ENCODE measurements at regions not wholly inside any gene's neighbourhood (a gene's known extent, or its start where the extent isn't known, plus 50 kb on each side); places are given as distances from the start of the nearest gene placed in this dataset.

- no peak for DNase-seq
Measured at GRCh38 chr1:29458737-29459619, 222.7 kb downstream of the PTPRU start.

DNA sequence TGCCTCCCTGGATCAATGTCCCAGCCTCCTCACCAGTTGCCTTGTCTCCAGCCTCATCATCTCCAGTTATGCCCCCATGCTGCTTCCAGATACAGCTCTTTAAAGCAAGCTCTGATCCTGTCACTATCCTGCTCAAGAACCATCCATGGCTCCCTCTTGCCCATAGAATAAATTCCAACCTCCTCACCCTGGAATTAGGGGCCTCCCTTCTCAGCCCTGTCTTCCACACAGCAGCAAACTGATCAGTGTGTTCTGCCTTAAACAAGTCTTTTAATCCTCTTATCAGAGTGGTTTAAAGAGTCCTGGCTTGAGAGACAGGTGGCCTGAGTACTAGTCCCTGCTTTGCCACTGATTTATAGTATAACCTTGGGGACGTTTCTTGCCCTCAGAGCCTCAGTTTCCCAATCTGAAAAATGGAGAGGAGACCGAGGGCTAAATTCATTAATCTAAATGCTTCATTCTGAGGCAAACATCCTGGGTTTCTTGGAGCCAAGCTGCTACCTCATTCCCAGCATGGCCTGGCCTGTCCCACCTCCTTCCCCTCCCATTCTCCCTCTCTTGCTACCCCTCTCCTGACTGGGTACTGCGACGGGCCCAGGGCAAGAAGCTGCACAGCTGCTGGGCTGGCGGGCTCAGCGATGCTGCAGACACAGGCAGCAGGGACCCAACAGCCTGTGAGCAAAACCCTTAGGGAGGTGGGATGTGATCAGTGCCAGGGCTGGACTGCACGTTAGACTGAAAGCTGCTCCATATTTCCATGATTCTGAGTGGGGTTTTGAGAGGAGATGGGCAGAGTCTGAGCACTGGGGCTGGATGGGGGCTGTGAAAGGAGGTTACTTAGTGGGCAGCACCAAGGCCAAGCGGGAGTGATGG, 221.4 kb downstream of the PTPRU start:
- no peak for DNase-seq

DNA sequence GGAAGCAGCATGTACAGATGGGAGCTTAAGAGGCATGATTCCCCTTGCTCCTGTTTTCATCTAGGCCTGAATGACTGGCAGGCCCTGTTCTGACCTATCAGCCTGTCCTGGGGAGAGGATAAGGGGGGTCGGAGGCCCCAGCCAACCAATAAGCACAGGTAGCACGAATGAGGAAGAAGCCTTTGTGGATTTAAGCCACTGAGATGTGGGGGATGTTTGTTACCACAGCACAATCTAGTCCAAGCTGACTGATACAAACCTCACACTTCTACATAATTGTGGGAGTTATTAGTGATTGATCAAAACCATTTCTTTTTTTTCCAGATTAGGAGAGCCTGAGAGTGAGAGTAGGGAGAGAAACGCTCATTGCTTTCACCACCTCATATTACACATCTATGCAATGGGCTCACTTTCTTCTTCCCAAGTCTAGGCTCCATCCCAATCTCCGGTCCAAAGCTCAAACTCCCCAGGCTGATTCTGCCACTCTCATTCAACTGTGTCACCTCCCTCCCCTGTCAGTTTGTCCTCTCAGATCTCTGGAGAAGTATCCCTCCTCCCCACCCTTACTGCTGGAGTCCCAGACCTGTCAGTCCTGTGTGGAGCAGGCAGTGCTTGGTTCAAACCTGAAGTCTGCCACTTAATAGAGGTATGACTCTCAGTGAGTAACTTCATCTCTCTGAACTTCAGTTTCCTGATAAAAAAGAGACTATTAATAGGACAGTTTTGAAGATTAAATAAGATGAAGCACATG, 220.5 kb downstream of the PTPRU start:
- no peak for DNase-seq

- DNase-seq, result no peak
Measured at GRCh38 chr1:29455781-29456180, 219.5 kb downstream of the PTPRU start.

GRCh38 chr1:29454616-29455380, 218.5 kb downstream of the PTPRU start:
- no peak for DNase-seq

DNA sequence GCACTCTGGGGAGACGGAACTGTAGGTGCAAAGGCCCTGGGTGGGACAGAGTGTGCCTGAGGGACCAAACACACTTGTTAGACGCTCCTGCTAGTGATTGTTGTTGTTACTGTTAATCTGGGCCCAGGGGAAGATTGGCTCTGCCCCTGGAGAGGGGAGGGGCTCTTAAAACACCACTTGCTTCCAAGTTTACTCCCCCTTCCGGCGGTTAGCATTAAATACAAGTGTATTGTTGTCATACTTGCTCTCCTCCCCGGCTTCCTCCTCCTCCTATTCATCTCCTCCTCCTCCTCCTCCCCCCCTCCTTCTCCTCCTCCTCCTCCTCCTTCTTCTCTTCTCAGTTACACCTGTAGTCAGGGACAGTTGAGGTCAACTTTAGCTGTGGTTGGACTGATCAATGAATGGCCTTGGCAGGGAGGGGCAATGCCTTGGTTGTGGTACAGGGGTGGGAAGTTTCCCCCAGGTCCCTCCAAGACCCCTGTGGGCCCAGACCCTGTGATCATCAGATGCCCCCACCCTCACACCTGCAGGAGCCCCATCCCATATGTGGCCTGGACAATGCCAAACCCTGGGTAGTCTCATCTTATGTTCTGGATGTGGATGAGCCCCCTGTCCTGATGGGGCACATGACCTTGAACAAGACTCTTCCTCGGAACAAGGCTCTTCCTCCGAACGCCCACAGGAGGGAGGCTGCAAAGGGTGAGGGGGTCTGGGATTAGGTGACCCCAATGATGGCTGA, 217.3 kb downstream of the PTPRU start:
- DNase-seq, result peak; percentile 82

- no peak for DNase-seq
Measured at GRCh38 chr1:29452463-29453230, 216.3 kb downstream of the PTPRU start.

GRCh38 chr1:29451368-29451892, 215.1 kb downstream of the PTPRU start:
- DNase-seq, result no peak

GRCh38 chr1:29450591-29450990, 214.3 kb downstream of the PTPRU start:
- no peak for DNase-seq

DNA sequence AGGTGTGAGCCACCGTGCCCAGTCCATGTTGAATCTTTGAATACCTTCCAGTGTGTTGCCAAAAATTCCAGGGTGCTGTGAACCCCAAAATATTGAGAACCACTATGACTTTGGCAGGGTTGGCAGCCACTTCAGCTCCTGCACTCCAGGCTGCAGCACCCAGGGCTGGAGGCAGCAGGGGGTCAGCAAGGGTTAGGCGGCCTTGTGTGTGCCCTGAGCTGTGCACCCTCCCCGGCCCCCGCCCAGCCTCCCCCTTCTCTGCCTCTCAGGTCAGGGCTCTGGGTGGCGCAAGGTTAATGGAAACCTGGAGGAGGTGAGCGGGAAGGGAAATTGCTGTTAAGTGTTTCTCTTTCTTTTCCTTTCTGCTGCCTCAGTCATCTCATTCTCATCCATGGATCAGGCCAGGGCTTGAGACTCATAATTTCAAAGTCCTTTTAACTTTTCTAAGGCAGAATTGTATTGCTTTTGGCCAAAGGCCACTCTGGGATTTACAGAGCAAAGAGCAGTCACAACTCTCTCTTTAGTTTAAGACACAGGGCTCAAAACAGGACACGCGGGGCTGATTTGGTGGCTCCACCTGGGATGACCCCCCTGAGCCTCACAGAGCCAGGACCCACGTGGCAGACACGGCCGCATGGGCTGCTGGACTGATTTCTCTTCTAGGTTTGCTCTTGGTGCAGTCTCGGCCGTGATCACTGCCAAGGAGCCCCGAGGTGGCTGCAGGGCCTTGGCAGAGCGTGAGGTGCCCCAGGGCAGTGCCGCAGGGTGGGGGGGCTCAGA, 212.3 kb downstream of the PTPRU start:
- DNase-seq, result no peak

DNA sequence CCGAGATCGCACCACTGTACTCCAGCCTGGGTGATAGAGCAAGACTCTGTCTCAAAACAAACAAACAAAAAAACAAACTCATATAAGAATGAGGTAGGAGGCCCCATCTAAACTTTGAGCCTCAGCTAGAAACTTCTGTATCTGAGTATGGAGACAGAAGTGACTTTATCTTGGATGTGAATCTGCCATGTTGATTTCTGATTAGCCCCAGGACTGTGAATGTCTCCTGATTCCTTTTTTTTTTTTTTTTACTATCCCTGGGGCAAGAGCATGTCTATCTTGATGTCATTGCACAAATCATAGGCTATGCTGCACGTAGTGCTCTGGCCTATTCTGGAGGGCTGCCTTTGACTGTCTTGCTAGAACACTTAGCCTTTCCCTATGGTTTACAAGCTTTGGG, 211.0 kb downstream of the PTPRU start:
- no peak for DNase-seq

- peak; percentile 53 for DNase-seq
Measured at GRCh38 chr1:29444782-29445729, 208.7 kb downstream of the PTPRU start.

DNA sequence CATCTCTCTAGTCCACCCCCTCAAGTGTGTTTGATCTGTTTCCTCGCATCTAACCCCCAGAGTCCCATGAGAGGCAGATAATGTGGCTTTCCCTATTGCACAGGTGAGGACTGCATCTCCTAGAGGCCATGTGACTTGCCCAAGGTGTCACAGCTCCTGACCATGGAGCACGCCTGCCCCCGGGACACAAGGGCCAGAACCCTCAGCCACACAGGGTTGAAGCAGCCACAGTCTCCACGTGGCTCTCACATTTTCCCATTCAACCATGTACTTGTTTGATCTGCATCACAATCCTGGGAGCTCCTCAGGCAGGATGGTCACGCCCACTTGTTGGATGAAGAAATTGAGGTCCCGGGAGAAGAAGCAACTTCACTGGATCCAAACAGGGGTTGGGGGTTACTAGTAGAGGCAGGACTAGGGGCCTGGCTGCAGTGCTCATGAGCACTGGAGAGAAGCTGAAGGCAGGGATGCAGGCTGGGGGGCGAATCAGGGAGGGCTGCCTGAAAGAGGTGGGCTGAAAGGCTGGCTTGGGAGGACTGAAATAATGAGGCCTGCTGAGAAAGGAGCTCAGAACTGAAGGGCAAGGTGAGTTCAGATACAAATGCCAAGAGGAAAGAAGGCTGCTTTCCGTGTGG, 207.9 kb downstream of the PTPRU start:
- peak; percentile 38 for DNase-seq

GRCh38 chr1:29441916-29442668, 205.8 kb downstream of the PTPRU start:
- peak; percentile 38 for DNase-seq

DNA sequence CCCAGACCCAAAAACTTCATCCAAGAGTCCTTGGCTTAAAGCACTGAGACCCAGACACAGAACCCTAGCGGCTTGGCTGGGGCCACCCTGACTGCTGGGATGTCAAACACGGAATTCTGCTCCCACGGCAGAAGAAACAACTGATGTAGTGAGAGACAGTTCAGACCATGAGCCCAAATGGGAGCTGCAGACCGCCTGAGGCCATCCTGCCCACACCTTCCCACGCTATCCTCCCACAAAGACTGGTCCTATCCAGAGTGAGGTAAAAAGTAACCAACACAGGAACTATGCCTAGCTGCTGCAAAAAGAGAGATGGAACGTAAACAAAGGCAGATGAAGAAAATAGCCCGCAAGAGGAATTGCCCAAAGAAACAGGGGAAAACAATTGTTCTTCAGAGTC, 203.3 kb downstream of the PTPRU start:
- DNase-seq, result peak; percentile 52

DNA sequence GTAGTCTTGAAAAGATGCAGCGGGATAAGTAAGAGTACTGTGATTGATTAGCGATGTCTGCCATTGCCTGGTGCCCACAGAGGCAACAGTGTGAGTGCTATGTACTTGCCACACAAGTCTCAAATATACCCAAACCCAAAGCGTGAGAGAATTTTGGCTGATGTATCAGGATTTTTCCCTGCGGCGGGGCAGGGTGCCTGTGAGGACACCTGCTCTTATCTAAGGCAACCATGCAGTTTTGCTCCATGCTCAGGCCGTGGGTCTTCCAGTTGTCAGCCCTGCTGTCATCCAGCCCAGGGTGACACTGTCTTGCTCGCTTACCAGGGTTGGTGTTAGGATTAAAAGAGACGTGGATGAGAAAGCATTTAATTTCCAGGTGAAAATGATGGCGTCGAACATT, 202.7 kb downstream of the PTPRU start:
- peak; percentile 20 for DNase-seq

DNA sequence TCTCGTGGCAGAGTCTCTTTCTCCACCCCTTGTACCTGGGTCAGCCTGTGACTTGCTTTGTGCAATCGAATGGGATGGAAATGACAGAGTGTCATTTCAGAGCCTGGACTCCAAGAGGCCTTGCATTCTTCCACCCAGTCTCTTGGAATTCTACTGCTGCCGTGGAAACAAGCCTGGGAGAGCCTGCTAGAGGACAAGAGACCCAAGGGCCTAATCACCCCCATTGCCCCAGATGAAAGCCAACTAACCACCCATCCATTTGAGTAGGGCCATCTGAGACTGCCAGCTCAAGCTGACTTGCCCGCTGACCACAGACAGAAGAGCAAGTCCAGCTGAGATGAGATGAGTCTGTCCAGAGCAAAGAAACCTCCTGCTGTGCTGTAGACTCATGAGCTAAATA, 201.6 kb downstream of the PTPRU start:
- DNase-seq, result peak; percentile 53

All from islet precursor cell (in vitro differentiated cells).